HG02938 (cell line): ENCODE measurements at regions not wholly inside any gene's neighbourhood (a gene's known extent, or its start where the extent isn't known, plus 50 kb on each side); places are given as distances from the start of the nearest gene placed in this dataset.
A peak's percentile ranks its signal among the peaks of the same experiment; 100 is the strongest.

Source experiments
- ATAC-seq: cut with Tn5 transposase; IDR thresholded peaks from one replicate; pipeline ENCODE4 v1.9.1; 2021; ENCODE audit warnings: mild to moderate bottlenecking, moderate library complexity; ENCODE audit not compliant: unreplicated experiment

- ATAC-seq, result peak; percentile 4
Measured at GRCh38 chr6:2542101-2542857, 208.4 kb downstream of the MYLK4 start.

GRCh38 chr6:2536451-2536850 lies 214.3 kb downstream of the MYLK4 start:
- no peak for ATAC-seq

- ATAC-seq, result no peak
Measured at GRCh38 chr6:2535506-2535905, 215.2 kb downstream of the MYLK4 start.

- ATAC-seq, result no peak
Measured at GRCh38 chr6:2534406-2535042, 216.2 kb downstream of the MYLK4 start.

- ATAC-seq, result no peak
Measured at GRCh38 chr6:2531426-2532215, 219.1 kb downstream of the MYLK4 start.

- no peak for ATAC-seq
Measured at GRCh38 chr6:2529211-2529719, 221.5 kb downstream of the MYLK4 start.

GRCh38 chr6:2528156-2528555 lies 222.6 kb downstream of the MYLK4 start:
- ATAC-seq, result no peak

- ATAC-seq, result no peak
Measured at GRCh38 chr6:2526766-2527165, 224.0 kb downstream of the MYLK4 start.

GRCh38 chr6:2524090-2524489 lies 226.6 kb downstream of the MYLK4 start:
- ATAC-seq, result no peak

GRCh38 chr6:2523061-2523460 lies 227.7 kb downstream of the MYLK4 start:
- ATAC-seq, result no peak

GRCh38 chr6:2522521-2522920 lies 228.2 kb downstream of the MYLK4 start:
- no peak for ATAC-seq

- no peak for ATAC-seq
Measured at GRCh38 chr6:2517855-2518473, 232.8 kb downstream of the MYLK4 start.

- ATAC-seq, result no peak
Measured at GRCh38 chr6:2517401-2517800, 233.3 kb downstream of the MYLK4 start.

- ATAC-seq, result no peak
Measured at GRCh38 chr6:2516059-2516458, 234.7 kb downstream of the MYLK4 start.

GRCh38 chr6:2514965-2515543 lies 235.7 kb downstream of the MYLK4 start:
- ATAC-seq, result no peak

GRCh38 chr6:2512802-2513201 lies 237.9 kb downstream of the MYLK4 start:
- no peak for ATAC-seq

GRCh38 chr6:2510316-2510715 lies 240.4 kb downstream of the MYLK4 start:
- ATAC-seq, result no peak

- ATAC-seq, result no peak
Measured at GRCh38 chr6:2509711-2510110, 241.0 kb downstream of the MYLK4 start.

- no peak for ATAC-seq
Measured at GRCh38 chr6:2508071-2508470, 242.7 kb downstream of the MYLK4 start.

GRCh38 chr6:2507521-2508037 lies 243.1 kb downstream of the MYLK4 start:
- ATAC-seq, result no peak

GRCh38 chr6:2507016-2507415 lies 243.7 kb downstream of the MYLK4 start:
- no peak for ATAC-seq
